ENCODE measurements at regions not wholly inside any gene's neighbourhood (a gene's known extent, or its start where the extent isn't known, plus 50 kb on each side); places are given as distances from the start of the nearest gene placed in this dataset.

- TF ChIP-seq POLR2A (IDR thresholded peaks at IDR 0.05; ENCODE audit: low read depth, low read length) (no peak), POU2F2 (IDR thresholded peaks at IDR 0.05; ENCODE audit: low read depth, low read length) (no peak), SPI1 (IDR thresholded peaks at IDR 0.05; ENCODE audit: low read depth, low read length) (no peak), PAX5 (IDR thresholded peaks at IDR 0.05; ENCODE audit: insufficient read depth, low read length, severe bottlenecking) (no peak), POLR2AphosphoS5 (IDR thresholded peaks at IDR 0.05; ENCODE audit: low read depth, low read length) (no peak)
Observed at GRCh38 chr2:129069875-129070594, 751.4 kb upstream of the HS6ST1 start.
